H1 (cell line): ENCODE measurements at regions not wholly inside any gene's neighbourhood (a gene's known extent, or its start where the extent isn't known, plus 50 kb on each side); places are given as distances from the start of the nearest gene placed in this dataset.

Experiments used
- SIN3A ChIP-seq, 2 experiments: IDR thresholded peaks in 1 of 2; conservative IDR thresholded peaks in 1 of 2; 2 replicates each; pipeline ENCODE4 v1.6.1; 2011 to 2012; ENCODE audit warnings: low read length in 2 of 2, improper control_type of control experiment in 1 of 2, low read depth in 1 of 2, mild to moderate bottlenecking in 1 of 2
- SIRT6 ChIP-seq: IDR thresholded peaks from one replicate; pipeline ENCODE4 v1.7.1; 2012; ENCODE audit warnings: low read length, inconsistent platforms

GRCh38 chr2:125479143-125479636 is 1176.8 kb upstream of the GYPC start (continued):
- no peak for TF ChIP-seq SIRT6
- TF ChIP-seq SIN3A (conservative IDR thresholded peaks at IDR 0.05 in 1 of 2, IDR thresholded peaks at IDR 0.05 in 1 of 2; ENCODE audit: low read depth in 1 of 2, low read length in 2 of 2), result no peak
